ENCODE measurements at regions not wholly inside any gene's neighbourhood (a gene's known extent, or its start where the extent isn't known, plus 50 kb on each side); places are given as distances from the start of the nearest gene placed in this dataset.

- H3K4me1 Mint-ChIP-seq (ENCODE audit: low read depth, unreplicated experiment) = peaks cover 15% of the 10 kb centered on the region
- no peak for DNase-seq
- H3K9me3 Mint-ChIP-seq (ENCODE audit: unreplicated experiment) = peaks cover 6% of the 10 kb centered on the region
- peaks cover 5% of the 10 kb centered on the region for H3K36me3 Mint-ChIP-seq (ENCODE audit: unreplicated experiment)
- TF ChIP-seq CTCF (IDR thresholded peaks at IDR 0.05; ENCODE audit: partially characterized antibody, unreplicated experiment) = no peak
- peaks cover 11% of the 10 kb centered on the region for H3K27me3 Mint-ChIP-seq (ENCODE audit: unreplicated experiment)
- no peak overlapping the region for H3K4me3 Mint-ChIP-seq (ENCODE audit: unreplicated experiment)
- H3K27ac Mint-ChIP-seq (ENCODE audit: unreplicated experiment) = no peak overlapping the region
These were observed 59.5 kb downstream of the ZIC5 start for GRCh38 chr13:99911965-99912566.

- TF ChIP-seq CTCF (IDR thresholded peaks at IDR 0.05; ENCODE audit: partially characterized antibody, unreplicated experiment) = no peak
- peaks cover 15% of the 10 kb centered on the region for H3K4me1 Mint-ChIP-seq (ENCODE audit: low read depth, unreplicated experiment)
- no peak for DNase-seq
- peaks cover 6% of the 10 kb centered on the region for H3K9me3 Mint-ChIP-seq (ENCODE audit: unreplicated experiment)
- H3K27ac Mint-ChIP-seq (ENCODE audit: unreplicated experiment) = no peak overlapping the region
- peaks cover 5% of the 10 kb centered on the region for H3K36me3 Mint-ChIP-seq (ENCODE audit: unreplicated experiment)
- peaks cover 11% of the 10 kb centered on the region for H3K27me3 Mint-ChIP-seq (ENCODE audit: unreplicated experiment)
- no peak overlapping the region for H3K4me3 Mint-ChIP-seq (ENCODE audit: unreplicated experiment)
These were observed 60.2 kb downstream of the ZIC5 start for GRCh38 chr13:99911069-99911964.

- peaks cover 5% of the 10 kb centered on the region for H3K36me3 Mint-ChIP-seq (ENCODE audit: unreplicated experiment)
- peaks cover 5% of the 10 kb centered on the region for H3K9me3 Mint-ChIP-seq (ENCODE audit: unreplicated experiment)
- no peak overlapping the region for H3K27ac Mint-ChIP-seq (ENCODE audit: unreplicated experiment)
- TF ChIP-seq CTCF (IDR thresholded peaks at IDR 0.05; ENCODE audit: partially characterized antibody, unreplicated experiment) = no peak
- peak; percentile 47 for DNase-seq
- H3K27me3 Mint-ChIP-seq (ENCODE audit: unreplicated experiment) = peaks cover 11% of the 10 kb centered on the region
- peaks cover 20% of the 10 kb centered on the region for H3K4me1 Mint-ChIP-seq (ENCODE audit: low read depth, unreplicated experiment)
- H3K4me3 Mint-ChIP-seq (ENCODE audit: unreplicated experiment) = no peak overlapping the region
These were observed 61.5 kb downstream of the ZIC5 start for GRCh38 chr13:99909836-99910619.

- no peak for DNase-seq
- Mint-ChIP-seq H3K4me1 (ENCODE audit: low read depth, unreplicated experiment) (peaks cover 22% of the 10 kb centered on the region), H3K27me3 (ENCODE audit: unreplicated experiment) (peaks cover 11% of the 10 kb centered on the region), H3K4me3 (ENCODE audit: unreplicated experiment) (no peak overlapping the region), H3K27ac (ENCODE audit: unreplicated experiment) (no peak overlapping the region), H3K9me3 (ENCODE audit: unreplicated experiment) (peaks cover 4% of the 10 kb centered on the region), H3K36me3 (ENCODE audit: unreplicated experiment) (peaks cover 5% of the 10 kb centered on the region)
- TF ChIP-seq CTCF (IDR thresholded peaks at IDR 0.05; ENCODE audit: partially characterized antibody, unreplicated experiment) = no peak
These were observed 62.3 kb downstream of the ZIC5 start for GRCh38 chr13:99909097-99909835.
